ENCODE measurements at regions not wholly inside any gene's neighbourhood (a gene's known extent, or its start where the extent isn't known, plus 50 kb on each side); places are given as distances from the start of the nearest gene placed in this dataset.

GRCh38 chr14:59098377-59098776 lies 90.1 kb upstream of the DAAM1 start:
- no peak for TF ChIP-seq PATZ1 (CRISPR knock-in tag; IDR thresholded peaks at IDR 0.05; ENCODE audit: borderline replicate concordance)
- no peak for TF ChIP-seq BACH2 (CRISPR knock-in tag; IDR thresholded peaks at IDR 0.05; ENCODE audit: borderline replicate concordance)
- TF ChIP-seq CSDC2 (CRISPR knock-in tag; IDR thresholded peaks at IDR 0.05): no peak
- no peak for TF ChIP-seq TCF4 (CRISPR knock-in tag; IDR thresholded peaks at IDR 0.05; ENCODE audit: borderline replicate concordance)
- no peak for TF ChIP-seq OSR1 (CRISPR knock-in tag; IDR thresholded peaks at IDR 0.05)
- TF ChIP-seq ZNF8 (CRISPR knock-in tag; IDR thresholded peaks at IDR 0.05): no peak
- TF ChIP-seq RARB (CRISPR knock-in tag; IDR thresholded peaks at IDR 0.05): no peak
- peak; percentile 78 for TF ChIP-seq ISL1 (CRISPR knock-in tag; IDR thresholded peaks at IDR 0.05)
- no peak for TF ChIP-seq ARNTL (CRISPR knock-in tag; IDR thresholded peaks at IDR 0.05; ENCODE audit: borderline replicate concordance, low read depth)
- no peak for TF ChIP-seq GLIS3 (CRISPR knock-in tag; IDR thresholded peaks at IDR 0.05)
